ENCODE measurements at regions not wholly inside any gene's neighbourhood (a gene's known extent, or its start where the extent isn't known, plus 50 kb on each side); places are given as distances from the start of the nearest gene placed in this dataset.

DNA sequence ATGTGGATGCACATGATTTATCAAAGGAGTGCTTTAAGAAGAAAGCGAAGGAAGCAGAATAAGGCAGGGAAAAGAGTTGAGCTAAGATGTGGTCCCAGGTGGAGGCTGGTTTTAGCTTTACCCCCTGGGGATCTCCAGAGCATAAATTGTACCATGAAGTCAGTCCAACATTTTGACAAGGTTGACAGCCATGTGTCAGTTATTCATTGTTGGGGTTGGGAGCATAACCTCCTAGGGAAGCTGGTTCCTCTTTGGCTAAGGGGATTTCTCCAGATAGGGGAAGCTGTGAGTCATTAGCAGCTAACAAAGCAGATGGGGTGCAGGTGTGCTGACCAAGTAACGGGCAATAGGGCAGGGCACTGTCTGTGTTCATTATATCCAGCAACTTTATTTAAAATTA lies 123.7 kb upstream of the IGSF10 start:
- WGBS (ENCODE audit: insufficient coverage) = 0% methylated on average over 1 of the region's 2 CpGs
- Histone ChIP-seq H3K4me3 (ENCODE audit: control extremely low read depth in 1 of 5, extremely low read depth in 1 of 5, insufficient read depth in 1 of 5, low read depth in 2 of 5, low read length in 4 of 5) (no peak overlapping the region), H3K36me3 (replicated peaks in 1 of 2; ENCODE audit: control extremely low read depth in 1 of 2, control insufficient read depth in 1 of 2, extremely low read depth in 1 of 2, insufficient read depth in 2 of 2, low read length in 1 of 2) (no peaks in the 10 kb centered on the region), H3K9me3 (ENCODE audit: control extremely low read depth in 1 of 3, control insufficient read depth in 2 of 3, insufficient read depth in 1 of 3, low read length in 2 of 3) (peaks cover 0 to 1% (median 0%) of the 10 kb centered on the region in 3 donors), H3K4me1 (ENCODE audit: control insufficient read depth in 2 of 2, insufficient read depth in 2 of 2, low read length in 2 of 2) (no peaks in the 10 kb centered on the region), H2AFZ (ENCODE audit: insufficient read depth, low read depth, low read length, poor library complexity, severe bottlenecking) (no peak overlapping the region), H3K27ac (ENCODE audit: low read length in 2 of 2) (no peak overlapping the region), H3K9ac (ENCODE audit: low read length) (no peak overlapping the region), H3K27me3 (replicated peaks in 1 of 4; ENCODE audit: control extremely low read depth in 1 of 4, control insufficient read depth in 3 of 4, insufficient read depth in 4 of 4, low read length in 3 of 4) (no peaks in the 10 kb centered on the region), H3K4me2 (replicated peaks; ENCODE audit: low read depth, low read length, poor library complexity, severe bottlenecking) (no peak overlapping the region), H4K20me1 (ENCODE audit: control insufficient read depth, insufficient read depth, low read length, poor library complexity, severe bottlenecking) (no peaks in the 10 kb centered on the region), H3K79me2 (ENCODE audit: control insufficient read depth, insufficient read depth, low read length) (no peaks in the 10 kb centered on the region)
- Mint-ChIP-seq H3K4me3 (no peak overlapping the region), H3K9me3 (ENCODE audit: insufficient read depth) (no peaks in the 10 kb centered on the region), H3K4me1 (no peaks in the 10 kb centered on the region), H3K27me3 (no peaks in the 10 kb centered on the region), H3K27ac (no peak overlapping the region)
- no peak for ATAC-seq (ENCODE audit: low read depth)
- DNase-seq = no peak
- POLR2A ChIA-PET = interaction anchor here (0.5 kb wide), 1 partner anchor 685 kb away, joined by 7 read pairs; no protein-coding TSS in a partner anchor
- intact Hi-C loops (cut with micrococcal nuclease) = no loop called here
- TF ChIP-seq, protein P1, sequence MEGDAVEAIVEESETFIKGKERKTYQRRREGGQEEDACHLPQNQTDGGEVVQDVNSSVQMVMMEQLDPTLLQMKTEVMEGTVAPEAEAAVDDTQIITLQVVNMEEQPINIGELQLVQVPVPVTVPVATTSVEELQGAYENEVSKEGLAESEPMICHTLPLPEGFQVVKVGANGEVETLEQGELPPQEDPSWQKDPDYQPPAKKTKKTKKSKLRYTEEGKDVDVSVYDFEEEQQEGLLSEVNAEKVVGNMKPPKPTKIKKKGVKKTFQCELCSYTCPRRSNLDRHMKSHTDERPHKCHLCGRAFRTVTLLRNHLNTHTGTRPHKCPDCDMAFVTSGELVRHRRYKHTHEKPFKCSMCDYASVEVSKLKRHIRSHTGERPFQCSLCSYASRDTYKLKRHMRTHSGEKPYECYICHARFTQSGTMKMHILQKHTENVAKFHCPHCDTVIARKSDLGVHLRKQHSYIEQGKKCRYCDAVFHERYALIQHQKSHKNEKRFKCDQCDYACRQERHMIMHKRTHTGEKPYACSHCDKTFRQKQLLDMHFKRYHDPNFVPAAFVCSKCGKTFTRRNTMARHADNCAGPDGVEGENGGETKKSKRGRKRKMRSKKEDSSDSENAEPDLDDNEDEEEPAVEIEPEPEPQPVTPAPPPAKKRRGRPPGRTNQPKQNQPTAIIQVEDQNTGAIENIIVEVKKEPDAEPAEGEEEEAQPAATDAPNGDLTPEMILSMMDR (IDR thresholded peaks at IDR 0.05) = no peak
- CTCF ChIA-PET = no interaction called here

DNA sequence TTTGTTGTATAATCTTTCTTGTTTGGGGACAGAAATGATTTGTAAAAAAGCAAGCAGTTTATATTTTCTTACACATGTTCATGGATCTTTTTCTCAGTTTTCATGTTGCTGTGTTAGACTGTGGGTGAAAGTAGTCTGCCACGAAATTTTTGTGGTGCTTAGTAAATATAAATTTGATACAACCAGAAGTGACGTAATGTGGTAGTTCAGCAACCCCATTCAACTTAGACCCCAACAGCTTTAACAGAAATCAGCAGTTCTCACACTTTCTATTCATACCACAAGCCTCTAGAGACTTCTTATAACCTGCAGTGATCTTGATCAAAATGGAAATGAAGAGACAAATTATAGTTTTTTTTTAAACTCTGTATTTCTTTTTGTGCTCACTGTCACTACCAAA lies 120.2 kb upstream of the IGSF10 start:
- no peak overlapping the region for H3K4me3 ChIP-seq (ENCODE audit: control extremely low read depth in 1 of 5, extremely low read depth in 1 of 5, insufficient read depth in 1 of 5, low read depth in 2 of 5, low read length in 4 of 5)
- no peak overlapping the region for H3K27ac ChIP-seq (ENCODE audit: low read length in 2 of 2)
- no peaks in the 10 kb centered on the region for H3K27me3 ChIP-seq (replicated peaks in 1 of 4; ENCODE audit: control extremely low read depth in 1 of 4, control insufficient read depth in 3 of 4, insufficient read depth in 4 of 4, low read length in 3 of 4)
- no peaks in the 10 kb centered on the region for H3K36me3 ChIP-seq (replicated peaks in 1 of 2; ENCODE audit: control extremely low read depth in 1 of 2, control insufficient read depth in 1 of 2, extremely low read depth in 1 of 2, insufficient read depth in 2 of 2, low read length in 1 of 2)
- no peaks in the 10 kb centered on the region for H3K4me1 ChIP-seq (ENCODE audit: control insufficient read depth in 2 of 2, insufficient read depth in 2 of 2, low read length in 2 of 2)
- no peak overlapping the region for H3K4me2 ChIP-seq (replicated peaks; ENCODE audit: low read depth, low read length, poor library complexity, severe bottlenecking)
- Mint-ChIP-seq H3K27me3 (peaks cover 3% of the 10 kb centered on the region), H3K4me1 (no peaks in the 10 kb centered on the region), H3K9me3 (ENCODE audit: insufficient read depth) (no peaks in the 10 kb centered on the region), H3K4me3 (no peak overlapping the region), H3K27ac (no peak overlapping the region)
- H3K9ac ChIP-seq (ENCODE audit: low read length) = no peak overlapping the region
- no CpG with 5 or more reads among the region's 2 CpGs for WGBS (ENCODE audit: insufficient coverage)
- H3K9me3 ChIP-seq (ENCODE audit: control extremely low read depth in 1 of 3, control insufficient read depth in 2 of 3, insufficient read depth in 1 of 3, low read length in 2 of 3) = no peaks in the 10 kb centered on the region
- ChIA-PET POLR2A (no interaction called here), CTCF (no interaction called here)
- no peaks in the 10 kb centered on the region for H3K79me2 ChIP-seq (ENCODE audit: control insufficient read depth, insufficient read depth, low read length)
- TF ChIP-seq, protein P1 (IDR thresholded peaks at IDR 0.05) = no peak
- no peak for TF ChIP-seq EZH2 (IDR thresholded peaks at IDR 0.05; ENCODE audit: borderline replicate concordance, insufficient read depth, low read depth, low read length, poor library complexity, severe bottlenecking)
- intact Hi-C loops (cut with micrococcal nuclease) = no loop called here
- ATAC-seq (ENCODE audit: low read depth) (no peak), DNase-seq (no peak)
- H4K20me1 ChIP-seq (ENCODE audit: control insufficient read depth, insufficient read depth, low read length, poor library complexity, severe bottlenecking) = no peaks in the 10 kb centered on the region
- no peak overlapping the region for H2AFZ ChIP-seq (ENCODE audit: insufficient read depth, low read depth, low read length, poor library complexity, severe bottlenecking)
